ENCODE measurements at regions not wholly inside any gene's neighbourhood (a gene's known extent, or its start where the extent isn't known, plus 50 kb on each side); places are given as distances from the start of the nearest gene placed in this dataset.

- Histone ChIP-seq H3K27ac (ENCODE audit: low read depth, low read length) (no peak overlapping the region), H3K9ac (ENCODE audit: low read length) (no peak overlapping the region), H4K20me1 (ENCODE audit: low read depth, low read length) (no peaks in the 10 kb centered on the region), H3K36me3 (ENCODE audit: low read length) (no peaks in the 10 kb centered on the region), H3K79me2 (ENCODE audit: insufficient read depth, low read length) (no peaks in the 10 kb centered on the region), H3K9me3 (ENCODE audit: insufficient read depth, low read length) (no peaks in the 10 kb centered on the region), H3K4me3 (ENCODE audit: insufficient read depth, low read length, poor library complexity, severe bottlenecking) (no peak overlapping the region), H3F3A (ENCODE audit: insufficient read depth) (no peaks in the 10 kb centered on the region), H3K9me2 (replicated peaks; ENCODE audit: insufficient read depth, low read length) (no peaks in the 10 kb centered on the region), H2AFZ (ENCODE audit: low read depth, low read length, severe bottlenecking) (no peak overlapping the region), H3K4me2 (ENCODE audit: low read depth, low read length, poor library complexity, severe bottlenecking) (no peak overlapping the region), H3K27me3 (ENCODE audit: low read length) (no peaks in the 10 kb centered on the region)
- no peak for TF ChIP-seq EZH2phosphoT487 (conservative IDR thresholded peaks at IDR 0.05; ENCODE audit: low read length)
- TF ChIP-seq CTCF (IDR thresholded peaks at IDR 0.05; ENCODE audit: insufficient read depth, low read length, poor library complexity, severe bottlenecking): no peak
Observed at GRCh38 chr12:60441577-60441976, 845.7 kb downstream of the SLC16A7 start.

- no peaks in the 10 kb centered on the region for H3K9me3 ChIP-seq (ENCODE audit: insufficient read depth, low read length)
- no peak overlapping the region for H3K27ac ChIP-seq (ENCODE audit: low read depth, low read length)
- no peak overlapping the region for H3K9ac ChIP-seq (ENCODE audit: low read length)
- H3K36me3 ChIP-seq (ENCODE audit: low read length): no peaks in the 10 kb centered on the region
- no peak overlapping the region for H2AFZ ChIP-seq (ENCODE audit: low read depth, low read length, severe bottlenecking)
- H3K4me2 ChIP-seq (ENCODE audit: low read depth, low read length, poor library complexity, severe bottlenecking): no peak overlapping the region
- no peaks in the 10 kb centered on the region for H3K27me3 ChIP-seq (ENCODE audit: low read length)
- no peaks in the 10 kb centered on the region for H3F3A ChIP-seq (ENCODE audit: insufficient read depth)
- H3K4me3 ChIP-seq (ENCODE audit: insufficient read depth, low read length, poor library complexity, severe bottlenecking): no peak overlapping the region
- TF ChIP-seq EZH2phosphoT487 (conservative IDR thresholded peaks at IDR 0.05; ENCODE audit: low read length): no peak
- TF ChIP-seq CTCF (IDR thresholded peaks at IDR 0.05; ENCODE audit: insufficient read depth, low read length, poor library complexity, severe bottlenecking): no peak
- no peaks in the 10 kb centered on the region for H3K79me2 ChIP-seq (ENCODE audit: insufficient read depth, low read length)
- no peaks in the 10 kb centered on the region for H3K9me2 ChIP-seq (replicated peaks; ENCODE audit: insufficient read depth, low read length)
- H4K20me1 ChIP-seq (ENCODE audit: low read depth, low read length): no peaks in the 10 kb centered on the region
Observed at GRCh38 chr12:60451457-60451856, 855.6 kb downstream of the SLC16A7 start.

- no peak overlapping the region for H2AFZ ChIP-seq (ENCODE audit: low read depth, low read length, severe bottlenecking)
- no peak overlapping the region for H3K4me2 ChIP-seq (ENCODE audit: low read depth, low read length, poor library complexity, severe bottlenecking)
- no peaks in the 10 kb centered on the region for H4K20me1 ChIP-seq (ENCODE audit: low read depth, low read length)
- H3F3A ChIP-seq (ENCODE audit: insufficient read depth): no peaks in the 10 kb centered on the region
- no peak overlapping the region for H3K27ac ChIP-seq (ENCODE audit: low read depth, low read length)
- H3K9ac ChIP-seq (ENCODE audit: low read length): no peak overlapping the region
- H3K27me3 ChIP-seq (ENCODE audit: low read length): no peaks in the 10 kb centered on the region
- no peaks in the 10 kb centered on the region for H3K79me2 ChIP-seq (ENCODE audit: insufficient read depth, low read length)
- H3K9me3 ChIP-seq (ENCODE audit: insufficient read depth, low read length): no peaks in the 10 kb centered on the region
- H3K9me2 ChIP-seq (replicated peaks; ENCODE audit: insufficient read depth, low read length): no peaks in the 10 kb centered on the region
- H3K4me3 ChIP-seq (ENCODE audit: insufficient read depth, low read length, poor library complexity, severe bottlenecking): no peak overlapping the region
- TF ChIP-seq CTCF (IDR thresholded peaks at IDR 0.05; ENCODE audit: insufficient read depth, low read length, poor library complexity, severe bottlenecking) (no peak), EZH2phosphoT487 (conservative IDR thresholded peaks at IDR 0.05; ENCODE audit: low read length) (no peak)
- no peaks in the 10 kb centered on the region for H3K36me3 ChIP-seq (ENCODE audit: low read length)
Observed at GRCh38 chr12:60465060-60465459, 869.2 kb downstream of the SLC16A7 start.
